Smooth muscle cell of the brain vasculature (primary cell): ENCODE measurements at regions not wholly inside any gene's neighbourhood (a gene's known extent, or its start where the extent isn't known, plus 50 kb on each side); places are given as distances from the start of the nearest gene placed in this dataset.
"Not testable (repeated sequence)": the region's sequence is repeated elsewhere in the genome, so short reads cannot be mapped to it uniquely, and the experiment has no call there.

ENCODE experiments used
- DNase-seq: peaks from one replicate; pipeline ENCODE4 v3.0.0-alpha.2; 2012; ENCODE audit warnings: low read depth, low spot score

DNA sequence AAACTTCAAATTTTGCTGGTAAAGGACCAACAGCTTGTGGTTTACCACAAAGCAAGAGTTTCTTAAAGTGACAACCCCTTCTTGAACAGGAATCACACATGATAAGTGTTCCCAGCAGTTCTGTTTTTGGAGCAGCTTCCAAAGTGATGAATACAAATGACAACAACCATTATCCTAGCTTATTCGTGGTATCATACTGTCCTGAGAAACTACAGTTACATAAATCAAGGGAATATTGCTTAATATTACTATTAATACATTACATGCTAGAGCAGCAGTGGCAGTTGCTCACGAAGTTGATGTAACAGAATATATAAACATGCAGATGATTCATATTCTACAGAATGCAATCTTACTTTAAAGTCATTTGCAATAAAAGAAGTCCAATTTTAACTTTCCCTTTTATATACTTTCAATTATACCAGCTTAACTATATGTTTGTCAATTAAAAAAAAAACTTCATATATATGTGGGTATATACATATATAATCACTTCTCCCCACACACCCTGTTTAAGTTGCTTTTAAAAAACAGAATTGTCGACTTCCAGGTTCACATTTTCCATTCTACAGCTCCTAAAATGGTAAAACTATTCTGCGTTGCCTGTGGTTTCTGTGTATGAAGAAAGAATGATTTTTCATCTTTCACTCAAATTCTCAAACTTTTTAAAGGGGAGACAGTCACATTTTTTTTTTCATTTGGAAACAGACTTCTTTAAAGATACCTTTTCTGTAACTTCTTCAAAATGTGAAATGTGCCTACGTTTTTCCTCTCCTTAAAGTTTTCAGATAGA, 713.6 kb downstream of the TDRD15 start:
- DNase-seq: no peak

GRCh38 chr2:21841341-21841740, 717.6 kb downstream of the TDRD15 start:
- DNase-seq: no peak

DNA sequence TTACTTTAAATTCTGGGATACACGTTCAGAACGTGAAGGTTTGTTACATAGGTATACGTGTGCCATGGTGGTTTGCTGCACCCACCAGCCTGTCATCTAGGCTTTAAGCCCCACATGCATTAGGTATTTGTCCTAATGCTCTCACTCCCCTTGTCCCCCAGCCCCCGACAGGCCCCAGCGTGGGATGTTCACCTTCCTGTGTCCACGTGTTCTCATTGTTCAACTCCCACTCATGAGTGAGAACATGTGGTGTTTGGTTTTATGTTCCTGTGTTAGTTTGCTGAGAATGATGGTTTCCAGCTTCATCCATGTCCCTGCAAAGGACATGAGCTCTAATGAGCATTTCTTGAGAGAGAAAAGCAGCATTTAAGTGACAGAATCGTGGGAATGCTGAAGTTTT, 726.6 kb downstream of the TDRD15 start:
- not testable (repeated sequence) for DNase-seq

- DNase-seq: no peak
Observed at GRCh38 chr2:21854938-21855337, 731.2 kb downstream of the TDRD15 start.

DNA sequence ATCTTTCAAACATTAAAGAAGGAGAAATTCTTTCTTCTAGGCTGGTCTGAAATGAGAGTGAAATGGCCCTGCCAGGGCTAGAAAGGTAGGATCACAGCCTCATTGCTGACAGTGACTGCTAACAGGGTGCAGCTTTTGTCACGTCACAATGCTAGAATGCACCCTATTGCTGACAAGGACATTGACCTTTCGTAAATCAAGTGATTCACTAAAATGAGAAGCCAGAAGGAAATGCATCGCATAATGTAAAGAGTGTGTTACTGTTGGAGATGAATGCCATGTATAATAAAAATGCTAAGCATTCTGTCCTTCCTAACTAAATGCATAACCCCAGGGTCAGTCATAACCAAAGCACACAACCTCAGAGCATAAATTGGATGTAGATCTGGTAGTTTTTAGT, 732.9 kb downstream of the TDRD15 start:
- DNase-seq: no peak

GRCh38 chr2:21860907-21861306, 737.1 kb downstream of the TDRD15 start:
- DNase-seq: no peak

GRCh38 chr2:21866316-21866715, 742.5 kb downstream of the TDRD15 start:
- DNase-seq: no peak

DNA sequence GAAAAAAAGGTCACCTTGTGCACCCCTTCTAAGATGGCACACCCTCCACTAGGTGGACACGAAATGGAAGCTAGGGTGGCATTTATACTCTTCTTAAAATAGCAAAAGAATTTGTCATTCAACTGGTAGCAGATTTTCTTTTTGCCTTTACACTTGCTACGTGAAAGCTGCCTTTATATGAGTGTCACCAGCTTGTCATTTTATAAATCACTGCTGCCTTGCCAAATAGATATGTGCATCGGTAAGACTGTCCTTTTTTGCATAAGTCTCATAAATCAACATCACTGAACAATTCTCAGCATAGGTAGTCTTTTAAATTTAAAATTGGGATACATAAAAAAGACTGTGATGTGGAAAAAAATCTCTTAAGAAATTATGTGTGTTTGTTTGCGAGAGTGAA, 764.1 kb downstream of the TDRD15 start:
- DNase-seq: no peak

GRCh38 chr2:21890041-21890440, 766.3 kb downstream of the TDRD15 start:
- no peak for DNase-seq

DNA sequence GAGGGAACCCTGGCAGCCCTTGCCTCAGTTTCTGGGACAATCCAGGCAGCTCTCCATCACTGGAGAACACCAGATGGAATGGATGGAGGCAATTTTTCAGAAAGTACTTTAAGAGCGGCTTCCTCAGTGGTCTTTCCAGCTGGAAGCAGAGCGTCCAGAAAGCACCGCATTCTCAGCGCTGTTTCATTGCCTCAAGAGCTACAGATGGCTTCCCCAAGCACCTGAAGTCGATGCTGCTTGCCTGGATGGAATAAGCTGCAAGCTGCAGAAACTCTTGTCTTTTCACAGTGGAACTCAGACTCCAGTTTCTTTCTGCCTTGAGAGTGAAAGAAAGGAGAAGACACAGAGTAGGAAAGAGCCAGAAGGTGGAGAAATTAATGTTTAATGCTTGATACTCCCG, 766.9 kb downstream of the TDRD15 start:
- no peak for DNase-seq

GRCh38 chr2:21891191-21891590, 767.4 kb downstream of the TDRD15 start:
- DNase-seq: no peak

DNA sequence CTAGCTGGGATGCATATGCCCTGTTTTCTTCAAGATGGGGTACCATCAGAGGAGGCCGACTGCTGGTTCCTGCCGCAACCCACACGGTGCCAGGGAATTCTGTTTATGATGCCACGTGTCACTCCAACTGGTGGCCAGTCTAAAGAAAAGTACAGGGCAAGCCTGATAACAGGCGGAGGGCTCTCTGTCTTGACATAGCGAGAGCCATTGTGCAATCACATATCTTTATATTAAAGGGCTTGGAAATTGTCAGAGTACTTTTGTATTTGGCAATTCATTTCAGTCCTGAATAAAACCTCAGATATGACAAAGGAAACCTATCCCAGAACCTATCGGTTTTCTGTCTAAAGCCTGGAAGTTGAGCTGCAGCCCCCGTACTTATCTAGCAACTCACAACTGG, 768.4 kb downstream of the TDRD15 start:
- DNase-seq: no peak

DNA sequence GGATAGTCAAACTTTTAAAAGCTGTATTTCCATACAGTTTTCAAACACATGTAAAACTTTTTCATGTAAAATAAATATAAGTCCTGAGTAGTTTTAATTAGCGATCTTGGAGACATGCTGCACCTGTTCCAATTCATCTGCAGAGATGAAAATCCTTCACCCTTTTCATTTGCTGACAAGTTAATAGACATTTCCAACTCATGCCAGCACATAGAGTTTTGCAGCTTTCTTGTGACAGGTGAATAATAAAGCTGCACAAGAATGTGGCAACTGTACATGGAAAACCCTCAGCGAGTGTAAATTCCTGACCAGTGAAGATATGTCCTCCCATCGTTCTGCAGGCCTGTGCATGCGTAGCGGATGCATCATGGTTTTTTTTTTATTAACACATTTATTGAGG, 771.4 kb downstream of the TDRD15 start:
- no peak for DNase-seq

DNA sequence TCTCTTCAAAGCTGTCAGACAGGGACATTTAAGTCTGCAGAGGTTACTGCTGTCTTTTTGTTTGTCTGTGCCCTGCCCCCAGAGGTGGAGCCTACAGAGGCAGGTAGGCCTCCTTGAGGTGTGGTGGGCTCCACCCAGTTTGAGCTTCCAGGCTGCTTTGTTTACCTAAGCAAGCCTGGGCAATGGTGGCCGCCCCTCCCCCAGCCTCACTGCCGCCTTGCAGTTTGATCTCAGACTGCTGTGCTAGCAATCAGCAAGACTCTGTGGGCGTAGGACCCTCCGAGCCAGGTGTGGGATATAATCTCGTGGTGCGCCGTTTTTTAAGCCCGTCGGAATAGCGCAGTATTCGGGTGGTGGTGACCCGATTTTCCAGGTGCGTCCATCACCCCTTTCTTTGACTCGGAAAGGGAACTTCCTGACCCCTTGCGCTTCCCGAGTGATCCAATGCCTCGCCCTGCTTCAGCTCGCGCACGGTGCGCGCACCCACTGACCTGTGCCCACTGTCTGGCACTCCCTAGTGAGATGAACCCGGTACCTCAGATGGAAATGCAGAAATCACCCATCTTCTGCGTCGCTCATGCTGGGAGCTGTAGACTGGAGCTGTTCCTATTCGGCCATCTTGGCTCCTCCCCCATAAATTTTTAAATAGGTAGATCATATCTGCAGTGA, 785.1 kb downstream of the TDRD15 start:
- DNase-seq: not testable (repeated sequence)

DNA sequence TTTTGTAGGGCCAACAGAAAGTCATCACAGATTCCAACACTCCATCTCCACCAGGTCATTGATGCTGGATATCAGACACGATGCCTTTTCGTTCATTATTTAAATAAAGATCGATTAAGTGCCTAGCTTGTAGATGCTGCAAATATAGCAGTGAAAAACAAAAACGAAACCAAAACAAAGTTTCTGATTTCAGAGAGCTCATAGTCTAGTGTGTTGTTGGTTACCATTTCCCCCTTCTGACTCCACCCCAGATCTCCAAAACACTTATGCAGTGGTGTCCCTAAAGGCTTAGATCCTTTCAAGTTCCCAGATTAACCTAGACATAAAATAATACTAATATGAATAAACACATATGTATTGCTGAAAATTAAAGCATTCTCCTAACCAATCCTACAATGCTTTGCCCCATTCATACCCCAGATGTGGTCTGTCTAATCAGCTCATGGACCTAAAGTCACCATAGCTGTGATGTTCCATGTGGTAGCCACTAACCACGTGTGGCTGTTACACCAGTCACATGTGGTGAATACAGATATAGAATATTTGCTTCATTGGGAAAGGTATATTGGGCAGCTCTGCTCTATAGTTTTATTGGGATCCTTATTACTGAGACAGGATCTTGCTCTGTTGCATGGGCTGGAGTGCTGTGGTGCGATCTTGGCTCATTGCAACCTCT, 787.2 kb downstream of the TDRD15 start:
- DNase-seq: no peak

DNA sequence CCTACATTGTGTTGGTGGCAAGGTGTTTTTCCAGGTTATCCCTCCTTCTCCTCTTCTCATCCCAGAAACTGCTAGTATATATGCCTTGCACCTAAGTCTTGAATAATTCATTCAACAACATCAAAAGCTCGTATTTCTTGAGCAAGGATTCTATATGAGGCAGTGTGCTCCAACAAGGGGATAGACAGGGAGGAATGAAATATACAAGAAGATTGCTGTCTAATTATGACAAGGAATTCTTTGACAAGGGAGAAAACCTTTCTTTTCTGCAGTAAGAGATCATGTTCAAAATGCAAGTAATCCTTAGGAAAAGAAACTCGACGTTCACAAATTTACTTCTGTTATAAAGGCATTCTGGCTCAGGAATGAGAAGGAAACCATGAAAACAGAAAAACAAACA, 788.6 kb downstream of the TDRD15 start:
- DNase-seq: no peak

DNA sequence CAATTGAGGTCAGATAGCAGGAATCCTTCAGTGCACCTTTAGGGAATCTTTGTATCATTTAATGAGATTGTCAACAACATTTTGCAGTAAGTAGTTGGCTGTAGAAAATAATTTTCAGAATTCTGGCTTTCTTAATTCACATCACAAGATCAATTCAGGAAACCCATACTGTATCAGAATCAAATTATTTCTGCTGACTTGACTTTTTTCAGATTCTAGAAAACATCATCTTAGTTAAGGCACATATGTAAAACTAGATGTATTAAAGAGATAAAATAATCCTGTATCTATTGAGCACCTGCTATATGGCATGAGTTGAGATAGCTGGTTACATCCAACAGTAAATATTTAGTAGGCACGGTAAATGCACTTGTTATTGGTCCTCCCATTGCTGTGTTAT, 791.4 kb downstream of the TDRD15 start:
- DNase-seq: no peak

- DNase-seq: no peak
Observed at GRCh38 chr2:21916934-21917522, 793.3 kb downstream of the TDRD15 start.

DNA sequence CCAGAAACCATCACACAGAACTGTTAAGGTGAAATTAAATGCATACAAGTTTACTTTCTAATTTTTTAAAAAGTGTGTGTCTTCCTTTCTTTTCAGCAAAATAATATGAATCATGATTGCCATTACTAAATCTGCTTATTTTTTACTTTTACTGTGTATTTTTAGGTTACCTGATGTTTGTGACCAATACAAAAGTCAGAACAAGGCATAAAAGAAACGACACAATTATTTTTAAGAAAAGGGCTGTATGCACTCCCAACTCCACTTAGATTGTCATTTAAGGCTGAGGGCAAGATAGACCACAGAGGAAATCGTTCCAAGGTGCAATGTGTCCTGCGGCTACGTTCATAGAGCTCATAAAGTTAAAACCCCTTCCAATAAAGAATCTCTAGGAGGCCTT, 797.0 kb downstream of the TDRD15 start:
- DNase-seq: no peak

GRCh38 chr2:21924640-21925285, 801.0 kb downstream of the TDRD15 start:
- no peak for DNase-seq

DNA sequence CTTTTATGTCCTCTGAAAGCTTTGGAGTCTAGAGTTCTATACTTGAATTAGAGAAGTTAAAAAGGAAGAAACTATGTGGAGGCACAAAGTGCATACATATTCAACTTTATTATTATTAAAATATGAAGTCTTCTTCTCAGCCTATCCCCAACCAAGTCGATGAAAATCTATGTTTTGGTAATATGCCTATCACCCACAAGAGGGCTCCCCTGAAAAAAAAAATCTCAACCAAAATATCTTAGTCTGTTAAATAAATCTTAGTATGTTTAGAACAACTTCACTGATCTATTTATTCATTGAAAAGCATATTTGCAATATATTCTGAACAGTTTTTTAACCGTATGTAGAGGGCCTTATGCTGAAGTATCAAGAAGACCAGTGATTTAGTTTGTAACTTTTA, 804.5 kb downstream of the TDRD15 start:
- DNase-seq: no peak

DNA sequence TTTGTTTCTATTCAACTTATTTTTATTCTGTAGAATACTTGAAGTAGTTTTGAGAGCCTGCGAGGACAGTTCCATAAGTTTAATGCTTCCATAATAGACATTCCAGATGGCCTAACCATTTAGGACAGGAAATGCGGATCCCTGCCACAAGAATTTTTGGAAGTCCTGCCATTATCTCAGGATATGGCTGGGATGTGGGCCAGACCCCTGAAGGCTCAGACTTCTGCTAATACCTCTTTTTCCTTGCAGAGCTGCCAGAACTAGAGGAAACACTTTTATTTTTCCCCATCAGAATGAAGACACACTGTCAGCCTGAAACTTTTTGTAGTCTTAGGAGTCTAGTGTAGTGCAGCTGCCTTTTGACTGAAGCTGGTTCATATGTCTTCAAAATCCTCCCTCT, 806.5 kb downstream of the TDRD15 start:
- no peak for DNase-seq
